ENCODE measurements at regions not wholly inside any gene's neighbourhood (a gene's known extent, or its start where the extent isn't known, plus 50 kb on each side); places are given as distances from the start of the nearest gene placed in this dataset.

DNA sequence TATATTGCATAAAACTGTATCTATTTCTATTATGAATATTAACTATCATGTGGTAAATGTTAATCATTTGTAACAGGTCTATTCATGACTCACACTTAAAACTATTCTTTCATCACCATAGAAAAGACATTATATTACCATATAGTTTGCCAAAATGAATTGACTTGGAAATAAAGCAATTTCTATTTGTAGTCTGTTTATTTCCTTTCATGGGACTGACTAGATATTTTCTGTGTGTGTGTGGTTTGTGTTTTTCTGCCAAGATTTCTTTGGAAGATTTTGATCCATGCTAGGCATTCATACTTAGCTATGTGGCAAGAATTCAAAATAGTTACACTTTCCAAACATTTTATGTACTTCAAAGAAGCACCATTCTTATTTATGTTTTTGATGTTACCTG, 522.5 kb upstream of the AGTR1 start (continued):
- TF ChIP-seq EZH2 (IDR thresholded peaks at IDR 0.05; ENCODE audit: low read depth, unreplicated experiment) (no peak), EZH2phosphoT487 (IDR thresholded peaks at IDR 0.05; ENCODE audit: unreplicated experiment) (no peak), ZNF114 (CRISPR knock-in tag; IDR thresholded peaks at IDR 0.05) (no peak)
- TF ChIP-seq, protein P1, sequence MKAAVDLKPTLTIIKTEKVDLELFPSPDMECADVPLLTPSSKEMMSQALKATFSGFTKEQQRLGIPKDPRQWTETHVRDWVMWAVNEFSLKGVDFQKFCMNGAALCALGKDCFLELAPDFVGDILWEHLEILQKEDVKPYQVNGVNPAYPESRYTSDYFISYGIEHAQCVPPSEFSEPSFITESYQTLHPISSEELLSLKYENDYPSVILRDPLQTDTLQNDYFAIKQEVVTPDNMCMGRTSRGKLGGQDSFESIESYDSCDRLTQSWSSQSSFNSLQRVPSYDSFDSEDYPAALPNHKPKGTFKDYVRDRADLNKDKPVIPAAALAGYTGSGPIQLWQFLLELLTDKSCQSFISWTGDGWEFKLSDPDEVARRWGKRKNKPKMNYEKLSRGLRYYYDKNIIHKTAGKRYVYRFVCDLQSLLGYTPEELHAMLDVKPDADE (IDR thresholded peaks at IDR 0.05), result no peak
- TF ChIP-seq, protein P2, sequence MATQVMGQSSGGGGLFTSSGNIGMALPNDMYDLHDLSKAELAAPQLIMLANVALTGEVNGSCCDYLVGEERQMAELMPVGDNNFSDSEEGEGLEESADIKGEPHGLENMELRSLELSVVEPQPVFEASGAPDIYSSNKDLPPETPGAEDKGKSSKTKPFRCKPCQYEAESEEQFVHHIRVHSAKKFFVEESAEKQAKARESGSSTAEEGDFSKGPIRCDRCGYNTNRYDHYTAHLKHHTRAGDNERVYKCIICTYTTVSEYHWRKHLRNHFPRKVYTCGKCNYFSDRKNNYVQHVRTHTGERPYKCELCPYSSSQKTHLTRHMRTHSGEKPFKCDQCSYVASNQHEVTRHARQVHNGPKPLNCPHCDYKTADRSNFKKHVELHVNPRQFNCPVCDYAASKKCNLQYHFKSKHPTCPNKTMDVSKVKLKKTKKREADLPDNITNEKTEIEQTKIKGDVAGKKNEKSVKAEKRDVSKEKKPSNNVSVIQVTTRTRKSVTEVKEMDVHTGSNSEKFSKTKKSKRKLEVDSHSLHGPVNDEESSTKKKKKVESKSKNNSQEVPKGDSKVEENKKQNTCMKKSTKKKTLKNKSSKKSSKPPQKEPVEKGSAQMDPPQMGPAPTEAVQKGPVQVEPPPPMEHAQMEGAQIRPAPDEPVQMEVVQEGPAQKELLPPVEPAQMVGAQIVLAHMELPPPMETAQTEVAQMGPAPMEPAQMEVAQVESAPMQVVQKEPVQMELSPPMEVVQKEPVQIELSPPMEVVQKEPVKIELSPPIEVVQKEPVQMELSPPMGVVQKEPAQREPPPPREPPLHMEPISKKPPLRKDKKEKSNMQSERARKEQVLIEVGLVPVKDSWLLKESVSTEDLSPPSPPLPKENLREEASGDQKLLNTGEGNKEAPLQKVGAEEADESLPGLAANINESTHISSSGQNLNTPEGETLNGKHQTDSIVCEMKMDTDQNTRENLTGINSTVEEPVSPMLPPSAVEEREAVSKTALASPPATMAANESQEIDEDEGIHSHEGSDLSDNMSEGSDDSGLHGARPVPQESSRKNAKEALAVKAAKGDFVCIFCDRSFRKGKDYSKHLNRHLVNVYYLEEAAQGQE (IDR thresholded peaks at IDR 0.05; ENCODE audit: unreplicated experiment), result no peak

DNA sequence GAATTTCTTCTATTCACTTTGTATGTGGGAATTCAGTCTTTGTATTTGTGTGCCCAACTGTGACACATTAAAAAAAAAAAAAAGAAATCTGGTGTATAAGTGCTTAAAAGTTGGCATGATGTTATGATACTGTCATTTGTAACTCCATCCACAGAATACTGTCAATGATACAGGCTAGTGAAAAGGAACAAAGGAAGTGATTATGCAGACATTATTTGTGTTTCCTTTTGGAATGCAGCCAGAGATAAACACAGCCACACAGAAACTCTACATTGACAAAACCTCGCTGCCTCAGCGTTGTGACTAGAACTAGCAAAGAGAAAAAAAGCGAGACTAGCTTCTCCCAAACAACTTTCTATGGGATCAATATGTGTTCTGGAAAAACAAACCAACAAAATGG, 519.2 kb upstream of the AGTR1 start:
- H3K9me3 Mint-ChIP-seq, result no peaks in the 10 kb centered on the region
- TF ChIP-seq ZNF331 (CRISPR knock-in tag; IDR thresholded peaks at IDR 0.05; ENCODE audit: low read depth) (no peak), NANOG (IDR thresholded peaks at IDR 0.05; ENCODE audit: borderline replicate concordance) (no peak), EZH2 (IDR thresholded peaks at IDR 0.05; ENCODE audit: low read depth, unreplicated experiment) (no peak), STAT1 (IDR thresholded peaks at IDR 0.05; ENCODE audit: unreplicated experiment) (no peak), EZH2phosphoT487 (IDR thresholded peaks at IDR 0.05; ENCODE audit: unreplicated experiment) (no peak), ZNF114 (CRISPR knock-in tag; IDR thresholded peaks at IDR 0.05) (no peak), CREB1 (CRISPR knock-in tag; IDR thresholded peaks at IDR 0.05; ENCODE audit: low read depth) (no peak), JUNB (IDR thresholded peaks at IDR 0.05; ENCODE audit: unreplicated experiment) (no peak), POLR2AphosphoS5 (IDR thresholded peaks at IDR 0.05; ENCODE audit: low read depth) (no peak)
- TF ChIP-seq, protein P1 (IDR thresholded peaks at IDR 0.05), result no peak
- TF ChIP-seq, protein P3, sequence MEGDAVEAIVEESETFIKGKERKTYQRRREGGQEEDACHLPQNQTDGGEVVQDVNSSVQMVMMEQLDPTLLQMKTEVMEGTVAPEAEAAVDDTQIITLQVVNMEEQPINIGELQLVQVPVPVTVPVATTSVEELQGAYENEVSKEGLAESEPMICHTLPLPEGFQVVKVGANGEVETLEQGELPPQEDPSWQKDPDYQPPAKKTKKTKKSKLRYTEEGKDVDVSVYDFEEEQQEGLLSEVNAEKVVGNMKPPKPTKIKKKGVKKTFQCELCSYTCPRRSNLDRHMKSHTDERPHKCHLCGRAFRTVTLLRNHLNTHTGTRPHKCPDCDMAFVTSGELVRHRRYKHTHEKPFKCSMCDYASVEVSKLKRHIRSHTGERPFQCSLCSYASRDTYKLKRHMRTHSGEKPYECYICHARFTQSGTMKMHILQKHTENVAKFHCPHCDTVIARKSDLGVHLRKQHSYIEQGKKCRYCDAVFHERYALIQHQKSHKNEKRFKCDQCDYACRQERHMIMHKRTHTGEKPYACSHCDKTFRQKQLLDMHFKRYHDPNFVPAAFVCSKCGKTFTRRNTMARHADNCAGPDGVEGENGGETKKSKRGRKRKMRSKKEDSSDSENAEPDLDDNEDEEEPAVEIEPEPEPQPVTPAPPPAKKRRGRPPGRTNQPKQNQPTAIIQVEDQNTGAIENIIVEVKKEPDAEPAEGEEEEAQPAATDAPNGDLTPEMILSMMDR (conservative IDR thresholded peaks at IDR 0.05; ENCODE audit: low read depth in 2 of 2), result no peak

More for the DNA sequence above, 519.2 kb upstream of the AGTR1 start:
- Histone ChIP-seq H3K4me1 (ENCODE audit: insufficient read depth) (no peaks in the 10 kb centered on the region), H3K27ac (ENCODE audit: low read depth) (no peak overlapping the region), H4K20me1 (replicated peaks; ENCODE audit: insufficient read depth) (no peaks in the 10 kb centered on the region), H3K36me3 (ENCODE audit: insufficient read depth) (no peaks in the 10 kb centered on the region), H3K9me2 (ENCODE audit: insufficient read depth) (no peaks in the 10 kb centered on the region), H3K27me3 (ENCODE audit: insufficient read depth) (no peaks in the 10 kb centered on the region), H3F3A (replicated peaks; ENCODE audit: low read depth) (no peaks in the 10 kb centered on the region), H3K79me2 (replicated peaks; ENCODE audit: insufficient read depth) (no peaks in the 10 kb centered on the region), H3K4me3 (no peak overlapping the region), H3K4me2 (no peak overlapping the region), H2AFZ (no peak overlapping the region)
- H3K27me3 Mint-ChIP-seq (ENCODE audit: insufficient read depth, low read depth, poor library complexity), result no peaks in the 10 kb centered on the region
- H3K36me3 Mint-ChIP-seq (ENCODE audit: low read depth), result no peaks in the 10 kb centered on the region
- ATAC-seq (no peak), DNase-seq (ENCODE audit: low spot score) (no peak)
- H3K4me3 Mint-ChIP-seq, result no peak overlapping the region
- H3K4me1 Mint-ChIP-seq, result peaks cover 3% of the 10 kb centered on the region; the same call in 2 of the 3 replicates
- H3K27ac Mint-ChIP-seq, result peak overlapping the region; percentile 13; the same call in 1 of the 2 replicates

Measured in GM23338 (cell line).